ENCODE measurements at regions not wholly inside any gene's neighbourhood (a gene's known extent, or its start where the extent isn't known, plus 50 kb on each side); places are given as distances from the start of the nearest gene placed in this dataset.

- no peak for DNase-seq (ENCODE audit: low read depth in 4 of 6, low spot score in 6 of 6)
- Histone ChIP-seq H3K4me1 (ENCODE audit: control insufficient read depth, insufficient read depth, low read length) (peaks cover 47% of the 10 kb centered on the region), H3K27ac (ENCODE audit: low read depth, low read length) (peak overlapping the region; percentile 35), H3K36me3 (ENCODE audit: control insufficient read depth, insufficient read depth, low read length) (peaks cover 5% of the 10 kb centered on the region), H3K4me3 (ENCODE audit: low read depth, low read length) (no peak overlapping the region), H3K27me3 (ENCODE audit: control insufficient read depth, insufficient read depth, low read length) (no peaks in the 10 kb centered on the region), H3K9me3 (ENCODE audit: control insufficient read depth, insufficient read depth, low read length) (no peaks in the 10 kb centered on the region)
- 50% methylated on average over 1 of the region's 3 CpGs for WGBS (ENCODE audit: insufficient coverage)
Observed at GRCh38 chr22:46026899-46027210, 49.9 kb upstream of the WNT7B start.

- Histone ChIP-seq H3K4me1 (ENCODE audit: control insufficient read depth, insufficient read depth, low read length) (peaks cover 53% of the 10 kb centered on the region), H3K36me3 (ENCODE audit: control insufficient read depth, insufficient read depth, low read length) (peaks cover 5% of the 10 kb centered on the region), H3K27me3 (ENCODE audit: control insufficient read depth, insufficient read depth, low read length) (no peaks in the 10 kb centered on the region), H3K9me3 (ENCODE audit: control insufficient read depth, insufficient read depth, low read length) (no peaks in the 10 kb centered on the region), H3K27ac (ENCODE audit: low read depth, low read length) (peak overlapping the region; percentile 67), H3K4me3 (ENCODE audit: low read depth, low read length) (no peak overlapping the region)
- WGBS (ENCODE audit: insufficient coverage) = 2% methylated on average over 89 of the region's 89 CpGs
- peak in 2 of 6 donors; percentile 78 to 86 for DNase-seq (ENCODE audit: low read depth in 4 of 6, low spot score in 6 of 6)
Observed at GRCh38 chr22:46027211-46028105, 50.5 kb upstream of the WNT7B start.

GRCh38 chr22:46028106-46028991 is 51.4 kb upstream of the WNT7B start:
- WGBS (ENCODE audit: insufficient coverage) = 81% methylated on average over 15 of the region's 16 CpGs
- Histone ChIP-seq H3K9me3 (ENCODE audit: control insufficient read depth, insufficient read depth, low read length) (no peaks in the 10 kb centered on the region), H3K36me3 (ENCODE audit: control insufficient read depth, insufficient read depth, low read length) (peaks cover 5% of the 10 kb centered on the region), H3K4me3 (ENCODE audit: low read depth, low read length) (no peak overlapping the region), H3K27me3 (ENCODE audit: control insufficient read depth, insufficient read depth, low read length) (no peaks in the 10 kb centered on the region), H3K27ac (ENCODE audit: low read depth, low read length) (peak overlapping the region; percentile 67), H3K4me1 (ENCODE audit: control insufficient read depth, insufficient read depth, low read length) (peaks cover 52% of the 10 kb centered on the region)
- DNase-seq (ENCODE audit: low read depth in 4 of 6, low spot score in 6 of 6) = no peak

GRCh38 chr22:46029036-46029435 is 52.1 kb upstream of the WNT7B start:
- no peak overlapping the region for H3K4me3 ChIP-seq (ENCODE audit: low read depth, low read length)

GRCh38 chr22:46029574-46030200 is 52.7 kb upstream of the WNT7B start:
- Histone ChIP-seq H3K9me3 (ENCODE audit: control insufficient read depth, insufficient read depth, low read length) (no peaks in the 10 kb centered on the region), H3K27me3 (ENCODE audit: control insufficient read depth, insufficient read depth, low read length) (no peaks in the 10 kb centered on the region), H3K4me3 (ENCODE audit: low read depth, low read length) (no peak overlapping the region), H3K4me1 (ENCODE audit: control insufficient read depth, insufficient read depth, low read length) (peaks cover 45% of the 10 kb centered on the region), H3K36me3 (ENCODE audit: control insufficient read depth, insufficient read depth, low read length) (peaks cover 5% of the 10 kb centered on the region), H3K27ac (ENCODE audit: low read depth, low read length) (no peak overlapping the region)
- WGBS (ENCODE audit: insufficient coverage) = 90% methylated on average over 4 of the region's 6 CpGs
- DNase-seq (ENCODE audit: low read depth in 4 of 6, low spot score in 6 of 6) = no peak

More at GRCh38 chr22:46029036-46029435, 52.1 kb upstream of the WNT7B start:
- Histone ChIP-seq H3K4me1 (ENCODE audit: control insufficient read depth, insufficient read depth, low read length) (peaks cover 45% of the 10 kb centered on the region), H3K27ac (ENCODE audit: low read depth, low read length) (no peak overlapping the region), H3K27me3 (ENCODE audit: control insufficient read depth, insufficient read depth, low read length) (no peaks in the 10 kb centered on the region), H3K36me3 (ENCODE audit: control insufficient read depth, insufficient read depth, low read length) (peaks cover 5% of the 10 kb centered on the region), H3K9me3 (ENCODE audit: control insufficient read depth, insufficient read depth, low read length) (no peaks in the 10 kb centered on the region)
- no peak for DNase-seq (ENCODE audit: low read depth in 4 of 6, low spot score in 6 of 6)
- 82% methylated on average over 2 of the region's 8 CpGs for WGBS (ENCODE audit: insufficient coverage)

- Histone ChIP-seq H3K27me3 (ENCODE audit: control insufficient read depth, insufficient read depth, low read length) (no peaks in the 10 kb centered on the region), H3K4me1 (ENCODE audit: control insufficient read depth, insufficient read depth, low read length) (peaks cover 45% of the 10 kb centered on the region), H3K4me3 (ENCODE audit: low read depth, low read length) (no peak overlapping the region), H3K9me3 (ENCODE audit: control insufficient read depth, insufficient read depth, low read length) (no peaks in the 10 kb centered on the region), H3K27ac (ENCODE audit: low read depth, low read length) (no peak overlapping the region), H3K36me3 (ENCODE audit: control insufficient read depth, insufficient read depth, low read length) (peaks cover under 1% of the 10 kb centered on the region)
- 89% methylated on average over 10 of the region's 11 CpGs for WGBS (ENCODE audit: insufficient coverage)
- no peak for DNase-seq (ENCODE audit: low read depth in 4 of 6, low spot score in 6 of 6)
Observed at GRCh38 chr22:46030231-46030880, 53.4 kb upstream of the WNT7B start.

- DNase-seq (ENCODE audit: low read depth in 4 of 6, low spot score in 6 of 6) = no peak
- Histone ChIP-seq H3K9me3 (ENCODE audit: control insufficient read depth, insufficient read depth, low read length) (no peaks in the 10 kb centered on the region), H3K4me1 (ENCODE audit: control insufficient read depth, insufficient read depth, low read length) (peaks cover 39% of the 10 kb centered on the region), H3K36me3 (ENCODE audit: control insufficient read depth, insufficient read depth, low read length) (no peaks in the 10 kb centered on the region), H3K4me3 (ENCODE audit: low read depth, low read length) (no peak overlapping the region), H3K27me3 (ENCODE audit: control insufficient read depth, insufficient read depth, low read length) (no peaks in the 10 kb centered on the region), H3K27ac (ENCODE audit: low read depth, low read length) (no peak overlapping the region)
- 95% methylated on average over 4 of the region's 13 CpGs for WGBS (ENCODE audit: insufficient coverage)
Observed at GRCh38 chr22:46031066-46031465, 54.1 kb upstream of the WNT7B start.

- Histone ChIP-seq H3K27ac (ENCODE audit: low read depth, low read length) (no peak overlapping the region), H3K27me3 (ENCODE audit: control insufficient read depth, insufficient read depth, low read length) (no peaks in the 10 kb centered on the region), H3K36me3 (ENCODE audit: control insufficient read depth, insufficient read depth, low read length) (no peaks in the 10 kb centered on the region), H3K4me3 (ENCODE audit: low read depth, low read length) (no peak overlapping the region), H3K9me3 (ENCODE audit: control insufficient read depth, insufficient read depth, low read length) (no peaks in the 10 kb centered on the region), H3K4me1 (ENCODE audit: control insufficient read depth, insufficient read depth, low read length) (peaks cover 39% of the 10 kb centered on the region)
- WGBS (ENCODE audit: insufficient coverage) = 75% methylated on average over 2 of the region's 2 CpGs
- DNase-seq (ENCODE audit: low read depth in 4 of 6, low spot score in 6 of 6) = no peak
Observed at GRCh38 chr22:46031557-46031956, 54.6 kb upstream of the WNT7B start.
